Stimulated activated CD8-positive, alpha-beta memory T cell treated with anti-CD3 and anti-CD28 coated beads, Interleukin-7, amount 100 ng/mL, for 48 hours (primary cell): ENCODE measurements at regions not wholly inside any gene's neighbourhood (a gene's known extent, or its start where the extent isn't known, plus 50 kb on each side); places are given as distances from the start of the nearest gene placed in this dataset.
"Not testable (repeated sequence)": the region's sequence is repeated elsewhere in the genome, so short reads cannot be mapped to it uniquely, and the experiment has no call there.

Experiments
- DNase-seq, 2 donors: peaks; one replicate each; pipeline ENCODE4 v3.0.0-alpha.2; 2020; ENCODE audit warnings: low read depth in 1 of 2; ENCODE audit errors: extremely low read depth in 1 of 2

DNA sequence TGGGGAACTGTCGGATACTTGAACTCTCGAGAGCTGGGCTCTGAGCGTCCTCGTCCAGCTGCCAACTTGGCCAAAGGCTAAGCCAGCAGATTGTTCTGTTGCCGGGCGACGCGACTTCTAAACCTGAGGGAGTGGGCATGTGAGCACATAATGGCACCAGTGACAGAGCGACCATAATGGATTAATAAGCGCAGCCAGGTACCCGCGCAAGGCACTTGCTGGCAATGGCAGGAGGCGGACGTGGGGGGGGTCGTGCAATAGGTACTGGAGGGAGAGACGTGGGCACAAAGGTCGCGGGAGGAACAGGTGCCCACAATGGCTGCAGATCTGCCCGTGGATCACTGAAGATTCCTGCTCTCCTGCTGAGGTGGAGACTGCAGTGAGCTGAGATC lies 1368.7 kb downstream of the CDH12 start:
- not testable (repeated sequence) for DNase-seq

- not testable (repeated sequence) for DNase-seq
These were observed 1369.2 kb downstream of the CDH12 start for GRCh38 chr5:21483790-21484497.

- DNase-seq = not testable (repeated sequence)
These were observed 1370.0 kb downstream of the CDH12 start for GRCh38 chr5:21482983-21483650.

GRCh38 chr5:21482522-21482921 lies 1370.6 kb downstream of the CDH12 start:
- not testable (repeated sequence) for DNase-seq

DNA sequence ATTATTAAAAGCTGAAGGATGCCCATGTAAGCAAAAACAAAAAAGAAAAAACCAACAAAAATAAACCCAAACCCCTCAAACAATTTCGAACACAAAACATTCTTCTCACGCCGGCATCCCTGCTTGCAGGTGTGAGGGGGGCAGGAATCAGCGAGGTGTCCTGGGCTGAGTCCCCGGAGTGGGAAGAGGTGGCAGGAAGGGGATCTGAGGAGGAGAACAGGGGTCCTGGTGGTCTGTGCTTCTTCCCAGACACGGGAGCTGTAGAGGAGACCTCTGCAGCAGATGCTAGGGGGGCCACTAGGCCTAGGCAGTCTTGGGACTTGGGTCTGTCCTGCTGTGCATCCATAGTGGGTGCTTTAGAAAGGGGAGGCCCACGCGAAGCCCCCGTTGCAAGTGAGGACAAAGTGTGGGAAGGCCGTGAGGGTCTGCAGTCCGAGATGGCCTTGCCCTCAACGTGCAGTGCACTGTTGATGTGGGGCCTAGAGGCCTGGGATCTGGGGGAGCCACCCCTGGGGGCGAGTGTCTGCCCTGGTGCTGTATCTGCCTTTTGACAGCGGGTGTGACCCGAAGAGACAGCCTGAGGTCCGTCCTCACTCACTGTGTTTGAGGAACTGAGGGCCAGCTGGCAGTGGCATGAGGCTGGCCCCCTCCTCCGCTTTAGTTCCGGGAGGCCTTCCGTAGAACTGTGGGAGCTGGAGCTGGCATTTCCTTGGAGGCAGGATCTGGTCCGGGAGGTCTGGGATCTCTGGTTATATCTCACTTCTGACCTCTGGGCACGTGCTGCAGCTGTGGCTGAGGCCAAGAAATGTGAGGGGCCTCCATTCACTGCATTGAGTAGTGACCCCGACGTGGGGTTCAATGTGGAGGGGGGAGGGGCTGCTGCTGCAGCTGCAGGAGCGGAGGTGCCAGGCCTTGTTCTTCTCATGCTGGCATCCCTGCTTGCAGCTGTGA lies 1371.5 kb downstream of the CDH12 start:
- not testable (repeated sequence) for DNase-seq

- not testable (repeated sequence) for DNase-seq
These were observed 1373.1 kb downstream of the CDH12 start for GRCh38 chr5:21480054-21480453.

GRCh38 chr5:21473981-21474380 lies 1379.2 kb downstream of the CDH12 start:
- not testable (repeated sequence) for DNase-seq

DNA sequence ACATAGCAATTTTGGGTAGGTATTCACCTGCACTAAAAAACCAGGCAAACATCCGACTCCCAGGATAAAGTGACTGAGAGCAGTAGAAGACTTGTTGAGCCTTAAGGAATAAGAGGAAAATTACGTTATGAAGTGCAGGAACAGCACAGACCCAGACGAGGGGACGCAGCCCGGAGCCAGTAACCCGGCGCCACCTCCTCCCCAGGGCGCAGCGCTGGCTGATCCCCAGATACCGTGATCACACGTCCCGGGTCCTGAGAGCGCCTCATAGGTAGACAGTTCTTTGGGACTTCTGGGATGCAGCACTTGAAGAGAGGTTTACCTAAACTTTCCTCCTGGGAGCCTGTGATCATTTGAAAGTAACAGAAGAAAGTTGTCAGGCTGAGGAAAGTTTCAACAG lies 1379.7 kb downstream of the CDH12 start:
- not testable (repeated sequence) for DNase-seq

DNA sequence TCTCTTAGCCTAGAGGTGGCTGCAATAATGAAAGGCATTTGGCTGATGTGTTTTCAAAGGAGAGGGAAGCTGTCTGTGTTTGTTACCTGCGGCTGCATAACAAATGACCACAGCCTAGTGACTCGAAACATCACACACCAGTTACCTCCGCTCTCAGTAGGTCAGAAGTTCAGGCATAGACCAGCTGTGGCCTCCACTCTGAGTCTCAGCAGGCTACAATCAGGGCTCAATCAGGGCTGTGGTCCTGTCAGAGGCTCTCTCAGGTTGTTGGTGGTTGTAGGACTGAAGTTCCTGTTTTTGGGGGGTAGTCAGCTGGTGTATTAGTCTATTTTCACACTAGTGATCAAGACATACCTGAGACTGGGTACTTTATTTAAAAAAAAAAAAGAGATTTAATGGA lies 1381.5 kb downstream of the CDH12 start:
- not testable (repeated sequence) for DNase-seq

DNA sequence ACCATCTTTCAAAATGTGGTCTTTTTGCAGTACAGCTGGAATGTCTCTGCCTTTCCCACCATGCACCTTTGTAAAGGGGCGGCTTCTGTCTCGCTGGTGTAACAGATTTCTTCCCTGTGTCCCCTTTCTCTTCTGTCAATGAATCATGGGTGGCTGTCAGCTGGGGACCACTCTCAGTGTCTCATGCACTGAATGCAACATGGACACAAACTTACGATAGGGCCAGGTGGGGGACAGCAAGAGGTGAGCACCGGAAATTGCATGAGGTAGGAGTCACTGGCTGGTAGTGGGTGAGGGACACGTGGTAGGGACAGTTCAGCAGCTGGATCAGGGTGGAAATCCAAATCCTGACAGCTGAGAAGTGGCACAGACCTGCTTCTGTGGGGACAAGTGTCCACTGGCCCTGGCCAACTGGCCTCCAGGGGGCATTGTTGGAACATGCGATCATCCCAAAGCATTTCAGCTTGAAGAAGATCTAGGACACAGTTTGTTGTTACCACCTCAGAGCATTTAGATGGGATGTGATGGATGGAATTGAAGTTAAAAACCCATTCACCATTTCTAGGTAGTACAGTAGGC lies 1383.5 kb downstream of the CDH12 start:
- not testable (repeated sequence) for DNase-seq

GRCh38 chr5:21467544-21467943 lies 1385.6 kb downstream of the CDH12 start:
- not testable (repeated sequence) for DNase-seq

GRCh38 chr5:21459744-21460073 lies 1393.4 kb downstream of the CDH12 start:
- DNase-seq = not testable (repeated sequence)

GRCh38 chr5:21452449-21452848 lies 1400.7 kb downstream of the CDH12 start:
- DNase-seq = no peak

DNA sequence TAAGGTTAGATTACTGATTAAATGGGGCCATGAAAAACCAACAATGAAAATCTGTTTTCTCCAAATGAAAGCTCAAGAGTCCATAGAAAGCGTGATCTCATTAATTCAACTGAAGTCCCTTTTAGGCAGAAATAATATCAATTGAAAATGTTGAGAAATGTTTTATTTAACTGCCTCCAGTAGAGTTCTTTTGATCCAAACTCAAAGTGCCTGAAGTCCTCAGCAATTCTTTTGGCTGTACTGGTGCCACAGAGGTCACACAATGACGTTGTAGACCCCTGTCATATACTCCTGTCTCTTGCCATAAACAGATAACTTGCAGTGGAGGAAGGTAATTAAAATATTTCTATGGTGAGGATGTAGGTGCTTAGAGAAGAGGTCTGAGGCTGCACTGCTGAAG lies 1420.5 kb downstream of the CDH12 start:
- no peak for DNase-seq

GRCh38 chr5:21424907-21425306 lies 1428.2 kb downstream of the CDH12 start:
- no peak for DNase-seq

DNA sequence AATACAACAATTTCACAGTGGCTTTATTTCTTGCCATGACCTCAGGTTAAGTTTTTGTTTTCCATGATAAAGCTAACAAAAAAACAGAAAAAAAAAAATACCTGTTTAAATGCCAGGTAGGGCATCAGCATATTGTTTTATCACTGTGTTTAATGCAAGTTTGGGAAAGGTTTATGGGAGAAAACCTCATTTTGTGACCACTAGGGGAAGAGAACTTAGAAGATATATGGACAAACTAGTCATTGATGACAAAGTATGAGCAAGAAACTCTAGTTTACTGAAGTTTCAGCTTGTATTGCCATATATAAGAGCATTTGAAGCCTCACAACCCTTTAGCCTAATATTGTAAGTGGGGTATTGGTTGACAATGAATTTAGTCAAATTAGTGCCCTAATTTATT lies 1431.4 kb upstream of the CDH18 start:
- DNase-seq = no peak

GRCh38 chr5:21402089-21402488 lies 1414.1 kb upstream of the CDH18 start:
- not testable (repeated sequence) for DNase-seq

GRCh38 chr5:21398511-21398910 lies 1410.5 kb upstream of the CDH18 start:
- DNase-seq = no peak

GRCh38 chr5:21397693-21398092 lies 1409.7 kb upstream of the CDH18 start:
- DNase-seq = no peak

- DNase-seq = no peak
These were observed 1403.5 kb upstream of the CDH18 start for GRCh38 chr5:21391506-21391905.

GRCh38 chr5:21360754-21361153 lies 1372.8 kb upstream of the CDH18 start:
- not testable (repeated sequence) for DNase-seq
